HepG2 (cell line): ENCODE measurements at regions not wholly inside any gene's neighbourhood (a gene's known extent, or its start where the extent isn't known, plus 50 kb on each side); places are given as distances from the start of the nearest gene placed in this dataset.

Source experiments
- ATAC-seq: fragments of 200-7000 bp; cut with Tn5 transposase; 3 replicates; pipeline ENCODE4 v1.9.1; 2020; ENCODE audit warnings: mild to moderate bottlenecking, moderate library complexity
- BruUV-seq: library from RNA; stranded (reverse); fragments of 400-500 nt; replicated peaks from 2 replicates; lab custom pipeline; 2021; lab: Mats Ljungman, UMichigan
- CTCF ChIA-PET: fragments of 300-600 bp; formaldehyde crosslinking; extraction: SDS; loops from one replicate; lab custom pipeline; 2021; ENCODE audit warnings: low total read pairs, inconsistent platforms, low intra/inter-chr PET ratio; lab: Yijun Ruan, JAX
- POLR2A ChIA-PET: fragments of 350-600 bp; sonication (Branson Sonifier 250); formaldehyde crosslinking; loops from one replicate; lab custom pipeline; 2020; ENCODE audit warnings: antibody characterized with exemption, inconsistent platforms; lab: Yijun Ruan, JAX
- DNase-seq: peaks from one replicate; pipeline ENCODE4 v3.0.0-alpha.2; 2015; ENCODE audit warnings: low spot score
- FAIRE-seq: peaks from 3 replicates; lab custom pipeline; 2011; peaks lifted over from hg19 to GRCh38; lab: Jason Lieb, UNC
- H2AFZ ChIP-seq: one replicate; pipeline ENCODE4 v1.6.1; 2011; ENCODE audit warnings: low read length, inconsistent platforms
- H3K27ac ChIP-seq: fragments of 300-600 bp; 3 replicates; pipeline ENCODE4 v1.8.0; 2011; ENCODE audit warnings: mixed run types, mild to moderate bottlenecking, mixed read lengths, low read length, inconsistent platforms; ENCODE audit not compliant: insufficient read depth; ENCODE audit errors: extremely low read length
- H3K27me3 ChIP-seq, 2 experiments: fragments of 200-600 bp in 1 of 2; 2 replicates in 1 of 2; 3 replicates in 1 of 2; pipeline versions ENCODE4 v1.6.0 to v1.8.0; 2011; ENCODE audit warnings: low read length in 2 of 2, mild to moderate bottlenecking in 2 of 2, moderate library complexity in 2 of 2, inconsistent platforms in 1 of 2; ENCODE audit not compliant: insufficient read depth in 2 of 2, control insufficient read depth in 1 of 2
- H3K36me3 ChIP-seq, 2 experiments: fragments of 200-600 bp in 1 of 2; replicated peaks in 1 of 2; 2 replicates in 1 of 2; 3 replicates in 1 of 2; pipeline versions ENCODE4 v1.5.1 to v1.8.0; 2011; ENCODE audit warnings: low read length in 2 of 2, inconsistent platforms in 1 of 2; ENCODE audit not compliant: insufficient read depth in 2 of 2, control insufficient read depth in 1 of 2
- H3K4me1 ChIP-seq: 2 replicates; pipeline ENCODE4 v1.5.1; 2012; ENCODE audit warnings: low read length, inconsistent platforms; ENCODE audit not compliant: insufficient read depth
- H3K4me2 ChIP-seq: 2 replicates; pipeline ENCODE4 v1.6.0; 2011; ENCODE audit warnings: low read depth, low read length, inconsistent platforms
- H3K4me3 ChIP-seq, 3 experiments: fragments of 200-600 bp in 1 of 3; sonication (generic), shearing (Covaris generic) in 1 of 3; replicated peaks in 1 of 3; 2 replicates each; pipeline ENCODE4 v1.5.1; 2011 to 2016; ENCODE audit warnings: low read length in 3 of 3, inconsistent platforms in 2 of 3, low read depth in 2 of 3, mild to moderate bottlenecking in 2 of 3, control low read depth in 1 of 3, mixed read lengths in 1 of 3; ENCODE audit not compliant: insufficient read depth in 1 of 3
- H3K79me2 ChIP-seq: one replicate; pipeline ENCODE4 v1.6.1; 2011; ENCODE audit warnings: low read length, inconsistent platforms; ENCODE audit not compliant: insufficient read depth
- H3K9ac ChIP-seq: 2 replicates; pipeline ENCODE4 v1.6.0; 2011; ENCODE audit warnings: mild to moderate bottlenecking, low read depth, low read length, inconsistent platforms; ENCODE audit not compliant: insufficient read depth
- H3K9me3 ChIP-seq: 2 replicates; pipeline ENCODE4 v1.5.1; 2012; ENCODE audit warnings: mild to moderate bottlenecking, low read length
- H4K20me1 ChIP-seq: 2 replicates; pipeline ENCODE4 v1.6.0; 2011; ENCODE audit warnings: inconsistent platforms, mild to moderate bottlenecking, low read length, moderate library complexity; ENCODE audit not compliant: insufficient read depth
- ATF1 ChIP-seq: IDR thresholded peaks from 2 replicates; pipeline ENCODE4 v1.6.1; 2016; ENCODE audit warnings: mild to moderate bottlenecking, control low read depth
- ELF1 ChIP-seq: sonication (generic); formaldehyde crosslinking; IDR thresholded peaks from 2 replicates; pipeline ENCODE4 v1.4.0; 2020; ENCODE audit warnings: missing genetic modification reagents
- ELF3 ChIP-seq: IDR thresholded peaks from 2 replicates; pipeline ENCODE4 v1.6.1; 2016; ENCODE audit warnings: missing genetic modification reagents, missing compliant biosample characterization
- KLF15 ChIP-seq: sonication (generic); formaldehyde crosslinking; IDR thresholded peaks from 2 replicates; pipeline ENCODE4 v1.8.1; 2023; ENCODE audit warnings: borderline replicate concordance, mild to moderate bottlenecking, inconsistent platforms, missing genetic modification reagents, mixed read lengths
- NR2F6 ChIP-seq, 2 experiments: IDR thresholded peaks; 2 replicates each; pipeline ENCODE4 v1.6.1; 2016; ENCODE audit warnings: antibody characterized with exemption in 1 of 2, mild to moderate bottlenecking in 1 of 2
- PCBP2 ChIP-seq: fragments of 200-400 bp; formaldehyde crosslinking; optimal IDR thresholded peaks from 2 replicates; pipeline ENCODE3; 2018; ENCODE audit warnings: low read length, low read depth; ENCODE audit not compliant: poor library complexity, severe bottlenecking
- PHF21A ChIP-seq: sonication (generic); formaldehyde crosslinking; IDR thresholded peaks from 2 replicates; pipeline ENCODE4 v1.5.0; 2020; ENCODE audit warnings: mild to moderate bottlenecking, missing genetic modification reagents
- SAFB2 ChIP-seq: sonication (generic); formaldehyde crosslinking; IDR thresholded peaks from 2 replicates; pipeline ENCODE4 v1.5.1; 2020; ENCODE audit warnings: missing genetic modification reagents, low read depth, mild to moderate bottlenecking, borderline replicate concordance
- SALL2 ChIP-seq: sonication (generic); formaldehyde crosslinking; IDR thresholded peaks from 2 replicates; pipeline ENCODE4 v1.8.1; 2023; ENCODE audit warnings: mild to moderate bottlenecking, missing genetic modification reagents, inconsistent platforms
- ZNF205 ChIP-seq: IDR thresholded peaks from 2 replicates; pipeline ENCODE4 v1.6.1; 2018; ENCODE audit warnings: missing biosample characterization, missing genetic modification reagents
- ZNF263 ChIP-seq: sonication (generic); formaldehyde crosslinking; IDR thresholded peaks from 2 replicates; pipeline ENCODE4 v1.4.0; 2020; ENCODE audit warnings: missing genetic modification reagents
- ZNF331 ChIP-seq: sonication (generic); formaldehyde crosslinking; IDR thresholded peaks from 2 replicates; pipeline ENCODE4 v1.4.0; 2020; ENCODE audit warnings: missing genetic modification reagents
- ZNF382 ChIP-seq: sonication (generic); formaldehyde crosslinking; IDR thresholded peaks from 2 replicates; pipeline ENCODE4 v1.5.0; 2020; ENCODE audit warnings: missing genetic modification reagents, mild to moderate bottlenecking, borderline replicate concordance
- ZNF562 ChIP-seq: sonication (generic); formaldehyde crosslinking; IDR thresholded peaks from 2 replicates; pipeline ENCODE4 v1.8.0; 2022; ENCODE audit warnings: missing genetic modification reagents, borderline replicate concordance
- ZNF674 ChIP-seq: sonication (generic); formaldehyde crosslinking; IDR thresholded peaks from 2 replicates; pipeline ENCODE4 v1.5.0; 2020; ENCODE audit warnings: low read depth, mild to moderate bottlenecking, missing genetic modification reagents
- ZZZ3 ChIP-seq: sonication (generic); formaldehyde crosslinking; IDR thresholded peaks from 2 replicates; pipeline ENCODE4 v1.4.0; 2020; ENCODE audit warnings: missing genetic modification reagents, mild to moderate bottlenecking, borderline replicate concordance
- WGBS: methylation state at CpG from one replicate; pipeline ENCODE4 v1.1.6; 2017; ENCODE audit warnings: low lambda C conversion rate; 5-methylcytosine and 5-hydroxymethylcytosine counted together
- in situ Hi-C: cut with HindIII; loops from 2 replicates; pipeline ENCODE4 v1.10.0; 2017; ENCODE audit warnings: low pct_unique_long_range_greater_than_20kb; ENCODE audit not compliant: extremely low pct_ligation_motif_present
- intact Hi-C: fragments of 100-400 bp; cut with micrococcal nuclease; formaldehyde crosslinking; loops from one replicate; pipeline ENCODE4 v1.10.0; 2022; ENCODE audit not compliant: unreplicated experiment
- TF ChIP-seq, protein P1 (sequence below): sonication (generic); formaldehyde crosslinking; IDR thresholded peaks from 2 replicates; pipeline ENCODE4 v1.5.0; 2020; ENCODE audit warnings: missing genetic modification reagents
- TF ChIP-seq, protein P2 (sequence below): sonication (generic); formaldehyde crosslinking; IDR thresholded peaks from 2 replicates; pipeline ENCODE4 v1.4.0; 2020; ENCODE audit warnings: missing genetic modification reagents
- TF ChIP-seq, protein P3 (sequence below): sonication (generic); formaldehyde crosslinking; IDR thresholded peaks from 2 replicates; pipeline ENCODE4 v1.8.1; 2023; ENCODE audit warnings: missing genetic modification reagents, inconsistent platforms, borderline replicate concordance

DNA sequence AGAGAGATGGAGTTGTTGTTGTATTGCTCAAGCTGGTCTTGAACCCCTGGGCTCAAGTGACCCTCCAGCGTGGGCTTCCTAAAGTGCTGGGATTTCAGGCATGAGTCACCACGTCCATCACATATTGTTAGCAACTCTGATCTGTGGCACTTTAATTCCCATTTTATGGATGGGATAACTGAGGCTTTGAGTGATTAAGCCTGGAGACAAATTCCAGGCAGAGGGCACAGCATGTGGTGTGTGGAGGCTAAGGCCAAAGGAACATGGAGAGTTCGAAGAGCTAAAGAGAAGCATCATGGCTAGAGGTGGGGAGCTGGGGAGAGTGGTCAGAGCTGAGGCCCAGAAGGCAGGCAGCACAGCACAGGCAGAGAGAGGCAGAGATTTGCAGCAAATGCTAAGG lies 458.4 kb downstream of the XPNPEP1 start:
- no peaks in the 10 kb centered on the region for H3K36me3 ChIP-seq
- WGBS, result 2% methylated on average over 3 of the region's 3 CpGs
- no peak overlapping the region for H3K27ac ChIP-seq
- no peaks in the 10 kb centered on the region; a peak in 1 of 5 replicates for H3K27me3 ChIP-seq
- no peaks in the 10 kb centered on the region for H3K9me3 ChIP-seq
- intact Hi-C loops (no loop called here), in situ Hi-C loops (no loop called here)
- POLR2A ChIA-PET, result no interaction called here
- no peaks in the 10 kb centered on the region for H3K79me2 ChIP-seq
- BruUV-seq, result no TSS peak
- TF ChIP-seq ZNF205 (CRISPR knock-in tag) (no peak), ELF3 (CRISPR knock-in tag) (no peak), ZNF331 (CRISPR knock-in tag) (no peak), ATF1 (CRISPR knock-in tag) (no peak), ZNF674 (CRISPR knock-in tag) (no peak), ZNF263 (CRISPR knock-in tag) (no peak), ZNF562 (CRISPR knock-in tag) (no peak), KLF15 (CRISPR knock-in tag) (no peak), PCBP2 (no peak), PHF21A (CRISPR knock-in tag) (no peak), ZNF382 (CRISPR knock-in tag) (no peak), NR2F6 (IDR thresholded peaks at IDR 0.05) (no peak), NR2F6 (CRISPR knock-in tag; IDR thresholded peaks at IDR 0.05) (no peak), SAFB2 (CRISPR knock-in tag) (no peak), ELF1 (CRISPR knock-in tag) (no peak), ZZZ3 (CRISPR knock-in tag) (no peak), SALL2 (CRISPR knock-in tag) (no peak)
- TF ChIP-seq, protein P1, sequence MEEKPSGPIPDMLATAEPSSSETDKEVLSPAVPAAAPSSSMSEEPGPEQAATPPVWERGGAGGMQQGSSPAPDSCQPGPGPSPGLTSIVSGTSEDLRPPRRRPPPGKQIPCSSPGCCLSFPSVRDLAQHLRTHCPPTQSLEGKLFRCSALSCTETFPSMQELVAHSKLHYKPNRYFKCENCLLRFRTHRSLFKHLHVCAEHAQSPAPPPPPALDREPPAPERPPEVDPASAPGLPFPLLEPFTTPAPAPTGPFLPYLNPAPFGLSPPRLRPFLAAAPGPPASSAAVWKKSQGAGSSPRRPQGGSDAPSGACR, result no peak
- TF ChIP-seq, protein P2, sequence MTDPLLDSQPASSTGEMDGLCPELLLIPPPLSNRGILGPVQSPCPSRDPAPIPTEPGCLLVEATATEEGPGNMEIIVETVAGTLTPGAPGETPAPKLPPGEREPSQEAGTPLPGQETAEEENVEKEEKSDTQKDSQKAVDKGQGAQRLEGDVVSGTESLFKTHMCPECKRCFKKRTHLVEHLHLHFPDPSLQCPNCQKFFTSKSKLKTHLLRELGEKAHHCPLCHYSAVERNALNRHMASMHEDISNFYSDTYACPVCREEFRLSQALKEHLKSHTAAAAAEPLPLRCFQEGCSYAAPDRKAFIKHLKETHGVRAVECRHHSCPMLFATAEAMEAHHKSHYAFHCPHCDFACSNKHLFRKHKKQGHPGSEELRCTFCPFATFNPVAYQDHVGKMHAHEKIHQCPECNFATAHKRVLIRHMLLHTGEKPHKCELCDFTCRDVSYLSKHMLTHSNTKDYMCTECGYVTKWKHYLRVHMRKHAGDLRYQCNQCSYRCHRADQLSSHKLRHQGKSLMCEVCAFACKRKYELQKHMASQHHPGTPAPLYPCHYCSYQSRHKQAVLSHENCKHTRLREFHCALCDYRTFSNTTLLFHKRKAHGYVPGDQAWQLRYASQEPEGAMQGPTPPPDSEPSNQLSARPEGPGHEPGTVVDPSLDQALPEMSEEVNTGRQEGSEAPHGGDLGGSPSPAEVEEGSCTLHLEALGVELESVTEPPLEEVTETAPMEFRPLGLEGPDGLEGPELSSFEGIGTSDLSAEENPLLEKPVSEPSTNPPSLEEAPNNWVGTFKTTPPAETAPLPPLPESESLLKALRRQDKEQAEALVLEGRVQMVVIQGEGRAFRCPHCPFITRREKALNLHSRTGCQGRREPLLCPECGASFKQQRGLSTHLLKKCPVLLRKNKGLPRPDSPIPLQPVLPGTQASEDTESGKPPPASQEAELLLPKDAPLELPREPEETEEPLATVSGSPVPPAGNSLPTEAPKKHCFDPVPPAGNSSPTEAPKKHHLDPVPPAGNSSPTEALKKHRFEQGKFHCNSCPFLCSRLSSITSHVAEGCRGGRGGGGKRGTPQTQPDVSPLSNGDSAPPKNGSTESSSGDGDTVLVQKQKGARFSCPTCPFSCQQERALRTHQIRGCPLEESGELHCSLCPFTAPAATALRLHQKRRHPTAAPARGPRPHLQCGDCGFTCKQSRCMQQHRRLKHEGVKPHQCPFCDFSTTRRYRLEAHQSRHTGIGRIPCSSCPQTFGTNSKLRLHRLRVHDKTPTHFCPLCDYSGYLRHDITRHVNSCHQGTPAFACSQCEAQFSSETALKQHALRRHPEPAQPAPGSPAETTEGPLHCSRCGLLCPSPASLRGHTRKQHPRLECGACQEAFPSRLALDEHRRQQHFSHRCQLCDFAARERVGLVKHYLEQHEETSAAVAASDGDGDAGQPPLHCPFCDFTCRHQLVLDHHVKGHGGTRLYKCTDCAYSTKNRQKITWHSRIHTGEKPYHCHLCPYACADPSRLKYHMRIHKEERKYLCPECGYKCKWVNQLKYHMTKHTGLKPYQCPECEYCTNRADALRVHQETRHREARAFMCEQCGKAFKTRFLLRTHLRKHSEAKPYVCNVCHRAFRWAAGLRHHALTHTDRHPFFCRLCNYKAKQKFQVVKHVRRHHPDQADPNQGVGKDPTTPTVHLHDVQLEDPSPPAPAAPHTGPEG (CRISPR knock-in tag), result no peak
- TF ChIP-seq, protein P3, sequence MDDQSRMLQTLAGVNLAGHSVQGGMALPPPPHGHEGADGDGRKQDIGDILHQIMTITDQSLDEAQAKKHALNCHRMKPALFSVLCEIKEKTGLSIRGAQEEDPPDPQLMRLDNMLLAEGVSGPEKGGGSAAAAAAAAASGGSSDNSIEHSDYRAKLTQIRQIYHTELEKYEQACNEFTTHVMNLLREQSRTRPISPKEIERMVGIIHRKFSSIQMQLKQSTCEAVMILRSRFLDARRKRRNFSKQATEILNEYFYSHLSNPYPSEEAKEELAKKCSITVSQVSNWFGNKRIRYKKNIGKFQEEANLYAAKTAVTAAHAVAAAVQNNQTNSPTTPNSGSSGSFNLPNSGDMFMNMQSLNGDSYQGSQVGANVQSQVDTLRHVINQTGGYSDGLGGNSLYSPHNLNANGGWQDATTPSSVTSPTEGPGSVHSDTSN (CRISPR knock-in tag), result no peak
- H3K9ac ChIP-seq, result no peak overlapping the region
- no peak overlapping the region for H3K4me3 ChIP-seq
- no peaks in the 10 kb centered on the region for H3K4me1 ChIP-seq
- DNase-seq (no peak), ATAC-seq (no peak), FAIRE-seq (no peak)
- H4K20me1 ChIP-seq, result no peaks in the 10 kb centered on the region
- no peak overlapping the region for H3K4me2 ChIP-seq
- CTCF ChIA-PET, result no interaction called here
- no peak overlapping the region for H2AFZ ChIP-seq
